ENCODE measurements at regions not wholly inside any gene's neighbourhood (a gene's known extent, or its start where the extent isn't known, plus 50 kb on each side); places are given as distances from the start of the nearest gene placed in this dataset.

GRCh38 chr13:68304286-68304893 is 1074.3 kb upstream of the PCDH9 start:
- DNase-seq (no peak), ATAC-seq (no peak)
- Mint-ChIP-seq H3K9me3 (ENCODE audit: insufficient read depth) (peaks cover 18% of the 10 kb centered on the region), H3K4me3 (no peak overlapping the region), H3K27ac (no peak overlapping the region), H3K27me3 (ENCODE audit: low read depth) (no peaks in the 10 kb centered on the region), H3K36me3 (ENCODE audit: low read depth) (no peaks in the 10 kb centered on the region), H3K4me1 (ENCODE audit: low read depth) (no peaks in the 10 kb centered on the region)
- ChIA-PET POLR2A (no interaction called here), CTCF (no interaction called here)

- Mint-ChIP-seq H3K9me3 (ENCODE audit: insufficient read depth) (peaks cover 6% of the 10 kb centered on the region), H3K36me3 (ENCODE audit: low read depth) (no peaks in the 10 kb centered on the region), H3K27me3 (ENCODE audit: low read depth) (no peaks in the 10 kb centered on the region), H3K4me1 (ENCODE audit: low read depth) (no peaks in the 10 kb centered on the region), H3K4me3 (no peak overlapping the region), H3K27ac (no peak overlapping the region)
- ATAC-seq = no peak
- DNase-seq = no peak
- POLR2A ChIA-PET = no interaction called here
- CTCF ChIA-PET = no interaction called here
Measured at GRCh38 chr13:68293631-68294030, 1063.5 kb upstream of the PCDH9 start.

- ChIA-PET POLR2A (no interaction called here), CTCF (no interaction called here)
- DNase-seq (no peak), ATAC-seq (no peak)
- Mint-ChIP-seq H3K36me3 (ENCODE audit: low read depth) (no peaks in the 10 kb centered on the region), H3K4me3 (no peak overlapping the region), H3K27ac (no peak overlapping the region), H3K27me3 (ENCODE audit: low read depth) (no peaks in the 10 kb centered on the region), H3K9me3 (ENCODE audit: insufficient read depth) (peaks cover 6% of the 10 kb centered on the region), H3K4me1 (ENCODE audit: low read depth) (no peaks in the 10 kb centered on the region)
Measured at GRCh38 chr13:68292601-68293000, 1062.5 kb upstream of the PCDH9 start.

GRCh38 chr13:68291595-68291994 is 1061.5 kb upstream of the PCDH9 start:
- ChIA-PET CTCF (no interaction called here), POLR2A (no interaction called here)
- no peaks in the 10 kb centered on the region for H3K27me3 Mint-ChIP-seq (ENCODE audit: low read depth)
- no peak overlapping the region for H3K4me3 Mint-ChIP-seq
- DNase-seq = no peak
- no peaks in the 10 kb centered on the region for H3K36me3 Mint-ChIP-seq (ENCODE audit: low read depth)
- ATAC-seq = no peak
- no peak overlapping the region for H3K27ac Mint-ChIP-seq
- no peaks in the 10 kb centered on the region for H3K4me1 Mint-ChIP-seq (ENCODE audit: low read depth)
- peaks cover 6% of the 10 kb centered on the region for H3K9me3 Mint-ChIP-seq (ENCODE audit: insufficient read depth)

- Mint-ChIP-seq H3K27ac (no peak overlapping the region), H3K27me3 (ENCODE audit: low read depth) (no peaks in the 10 kb centered on the region), H3K36me3 (ENCODE audit: low read depth) (no peaks in the 10 kb centered on the region), H3K9me3 (ENCODE audit: insufficient read depth) (peaks cover 46% of the 10 kb centered on the region), H3K4me3 (no peak overlapping the region), H3K4me1 (ENCODE audit: low read depth) (no peaks in the 10 kb centered on the region)
- ATAC-seq (no peak), DNase-seq (no peak)
- ChIA-PET POLR2A (no interaction called here), CTCF (no interaction called here)
Measured at GRCh38 chr13:68275758-68276157, 1045.6 kb upstream of the PCDH9 start.

- H3K27ac Mint-ChIP-seq = no peak overlapping the region
- H3K4me3 Mint-ChIP-seq = no peak overlapping the region
- DNase-seq = no peak
- no peaks in the 10 kb centered on the region for H3K27me3 Mint-ChIP-seq (ENCODE audit: low read depth)
- ChIA-PET POLR2A (no interaction called here), CTCF (no interaction called here)
- peaks cover 32% of the 10 kb centered on the region for H3K9me3 Mint-ChIP-seq (ENCODE audit: insufficient read depth)
- H3K4me1 Mint-ChIP-seq (ENCODE audit: low read depth) = no peaks in the 10 kb centered on the region
- H3K36me3 Mint-ChIP-seq (ENCODE audit: low read depth) = no peaks in the 10 kb centered on the region
- ATAC-seq = no peak
Measured at GRCh38 chr13:68272652-68273051, 1042.5 kb upstream of the PCDH9 start.

- ChIA-PET POLR2A (no interaction called here), CTCF (no interaction called here)
- H3K4me3 Mint-ChIP-seq = no peak overlapping the region
Measured at GRCh38 chr13:68264692-68265091, 1034.6 kb upstream of the PCDH9 start.

GRCh38 chr13:68261105-68261504 is 1031.0 kb upstream of the PCDH9 start:
- no peaks in the 10 kb centered on the region for H3K4me1 Mint-ChIP-seq (ENCODE audit: low read depth)
- peaks cover 10% of the 10 kb centered on the region for H3K9me3 Mint-ChIP-seq (ENCODE audit: insufficient read depth)
- H3K36me3 Mint-ChIP-seq (ENCODE audit: low read depth) = no peaks in the 10 kb centered on the region
- H3K4me3 Mint-ChIP-seq = no peak overlapping the region
- ATAC-seq (no peak), DNase-seq (no peak)
- CTCF ChIA-PET = no interaction called here
- no peak overlapping the region for H3K27ac Mint-ChIP-seq
- H3K27me3 Mint-ChIP-seq (ENCODE audit: low read depth) = no peaks in the 10 kb centered on the region
- POLR2A ChIA-PET = no interaction called here

More at GRCh38 chr13:68264692-68265091, 1034.6 kb upstream of the PCDH9 start:
- peaks cover 10% of the 10 kb centered on the region for H3K9me3 Mint-ChIP-seq (ENCODE audit: insufficient read depth)
- H3K36me3 Mint-ChIP-seq (ENCODE audit: low read depth) = no peaks in the 10 kb centered on the region
- no peak for DNase-seq
- ATAC-seq = no peak
- no peak overlapping the region for H3K27ac Mint-ChIP-seq
- H3K27me3 Mint-ChIP-seq (ENCODE audit: low read depth) = no peaks in the 10 kb centered on the region
- H3K4me1 Mint-ChIP-seq (ENCODE audit: low read depth) = no peaks in the 10 kb centered on the region

GRCh38 chr13:68257111-68257842 is 1027.1 kb upstream of the PCDH9 start:
- ATAC-seq (no peak), DNase-seq (no peak)
- ChIA-PET CTCF (no interaction called here), POLR2A (no interaction called here)
- H3K27me3 Mint-ChIP-seq (ENCODE audit: low read depth) = no peaks in the 10 kb centered on the region
- H3K27ac Mint-ChIP-seq = no peak overlapping the region
- no peaks in the 10 kb centered on the region for H3K36me3 Mint-ChIP-seq (ENCODE audit: low read depth)
- no peak overlapping the region for H3K4me3 Mint-ChIP-seq
- no peaks in the 10 kb centered on the region for H3K4me1 Mint-ChIP-seq (ENCODE audit: low read depth)
- peaks cover 19% of the 10 kb centered on the region for H3K9me3 Mint-ChIP-seq (ENCODE audit: insufficient read depth)

- ATAC-seq (no peak), DNase-seq (no peak)
- Mint-ChIP-seq H3K27me3 (ENCODE audit: low read depth) (no peaks in the 10 kb centered on the region), H3K4me1 (ENCODE audit: low read depth) (no peaks in the 10 kb centered on the region), H3K27ac (no peak overlapping the region), H3K36me3 (ENCODE audit: low read depth) (no peaks in the 10 kb centered on the region), H3K9me3 (ENCODE audit: insufficient read depth) (peaks cover 17% of the 10 kb centered on the region), H3K4me3 (no peak overlapping the region)
- ChIA-PET CTCF (no interaction called here), POLR2A (no interaction called here)
Measured at GRCh38 chr13:68254151-68254550, 1024.0 kb upstream of the PCDH9 start.

- Mint-ChIP-seq H3K36me3 (ENCODE audit: low read depth) (no peaks in the 10 kb centered on the region), H3K9me3 (ENCODE audit: insufficient read depth) (peaks cover 15% of the 10 kb centered on the region), H3K4me3 (no peak overlapping the region), H3K27ac (no peak overlapping the region), H3K27me3 (ENCODE audit: low read depth) (no peaks in the 10 kb centered on the region), H3K4me1 (ENCODE audit: low read depth) (no peaks in the 10 kb centered on the region)
- CTCF ChIA-PET = no interaction called here
- POLR2A ChIA-PET = no interaction called here
- no peak for ATAC-seq
- no peak for DNase-seq
Measured at GRCh38 chr13:68234274-68234673, 1004.1 kb upstream of the PCDH9 start.

GRCh38 chr13:68232351-68233130 is 1002.4 kb upstream of the PCDH9 start:
- Mint-ChIP-seq H3K27ac (no peak overlapping the region), H3K4me1 (ENCODE audit: low read depth) (no peaks in the 10 kb centered on the region), H3K27me3 (ENCODE audit: low read depth) (no peaks in the 10 kb centered on the region), H3K4me3 (no peak overlapping the region), H3K9me3 (ENCODE audit: insufficient read depth) (peaks cover 15% of the 10 kb centered on the region), H3K36me3 (ENCODE audit: low read depth) (no peaks in the 10 kb centered on the region)
- ChIA-PET POLR2A (no interaction called here), CTCF (no interaction called here)
- no peak for DNase-seq
- no peak for ATAC-seq
